ENCODE measurements at regions not wholly inside any gene's neighbourhood (a gene's known extent, or its start where the extent isn't known, plus 50 kb on each side); places are given as distances from the start of the nearest gene placed in this dataset.

DNA sequence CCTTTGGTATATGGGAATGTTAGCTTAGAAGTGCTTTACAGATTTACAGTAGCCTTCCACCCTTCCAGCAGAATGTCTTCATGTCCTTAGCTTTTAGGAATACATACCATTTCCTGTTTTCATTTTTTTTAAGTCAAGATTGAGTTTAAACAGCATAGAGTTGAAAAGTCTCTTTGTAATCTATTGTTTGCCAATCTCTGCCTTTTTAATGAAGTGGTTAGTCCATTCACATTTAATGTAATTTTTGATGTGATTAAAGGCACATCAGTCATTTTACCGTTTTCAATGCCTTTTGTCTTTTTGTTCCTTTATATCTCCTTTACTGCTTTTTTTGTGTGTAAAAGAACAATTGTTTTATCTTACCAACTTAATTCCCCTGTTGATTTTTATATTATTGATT lies 233.4 kb upstream of the SMIM21 start:
- no peak for DNase-seq

DNA sequence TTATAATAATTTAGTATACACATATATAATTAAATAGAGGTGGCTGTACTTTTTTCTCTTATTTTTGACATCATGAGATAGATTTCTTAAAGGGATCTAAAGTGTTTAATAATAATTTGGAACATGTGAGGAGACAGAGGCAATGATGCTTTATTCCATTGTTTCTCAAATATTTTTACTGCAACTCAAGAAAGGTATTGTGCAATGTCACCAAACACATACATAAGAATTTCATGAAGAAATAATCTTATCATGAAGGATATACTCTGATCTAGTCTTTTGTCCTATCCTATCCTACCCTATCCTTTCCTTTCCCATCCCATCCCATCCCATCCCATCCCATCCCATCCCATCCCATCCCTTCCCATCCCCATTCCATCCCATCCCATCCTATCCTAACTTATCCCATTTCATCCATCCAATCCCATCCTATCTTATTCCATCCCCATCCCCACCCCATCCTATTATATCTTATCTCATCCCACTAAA lies 232.1 kb upstream of the SMIM21 start:
- no peak for DNase-seq

DNA sequence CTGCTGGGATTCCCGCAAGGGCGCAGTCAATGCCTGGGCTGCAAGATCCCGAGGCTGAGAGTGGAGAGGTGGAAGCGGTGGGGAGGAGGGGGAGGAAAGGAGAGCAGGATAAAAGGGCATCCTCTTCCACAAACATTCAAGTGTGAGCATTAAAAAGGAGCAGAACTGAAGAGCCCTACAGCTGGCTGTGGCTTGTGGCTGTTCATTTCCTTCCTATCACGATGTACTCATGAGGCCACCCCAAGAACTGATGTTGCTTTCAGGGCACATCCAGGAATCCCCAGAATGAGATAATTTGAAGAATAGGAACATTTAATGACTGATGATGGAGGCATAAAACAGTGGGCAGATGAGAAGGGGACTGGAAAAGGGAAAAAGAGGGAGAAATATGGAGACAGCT lies 230.8 kb upstream of the SMIM21 start:
- DNase-seq = no peak

DNA sequence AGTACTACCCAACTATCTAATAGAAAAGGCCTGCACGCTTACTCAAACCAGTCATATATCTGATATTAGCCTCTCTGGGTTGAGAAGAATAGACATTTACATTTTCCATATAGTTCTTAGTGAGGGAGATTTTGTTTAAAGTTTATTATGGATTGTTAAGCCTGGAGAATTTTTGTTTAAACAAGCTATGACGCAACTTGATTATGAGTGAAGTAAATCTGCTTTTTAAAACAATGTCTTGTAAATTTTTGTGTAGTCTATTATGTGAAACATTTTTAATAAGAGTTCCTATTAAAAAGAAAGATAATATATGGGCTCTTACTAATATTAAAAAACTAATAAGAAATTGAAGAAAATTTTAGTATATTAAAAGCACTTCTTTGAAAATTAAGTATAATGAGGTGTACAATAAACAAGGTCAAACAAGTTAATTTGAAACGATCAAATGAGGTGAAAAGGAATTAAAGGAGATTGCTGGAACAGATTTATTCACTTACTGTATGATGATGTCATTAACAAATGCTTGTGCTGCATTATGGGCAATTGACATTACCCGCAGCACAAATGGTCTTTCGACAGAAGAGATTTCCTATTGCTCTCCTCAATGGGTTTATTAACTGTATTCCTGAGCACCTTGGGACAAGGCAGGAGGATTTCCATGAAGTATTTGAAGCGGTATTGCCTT lies 229.2 kb upstream of the SMIM21 start:
- DNase-seq = no peak

DNA sequence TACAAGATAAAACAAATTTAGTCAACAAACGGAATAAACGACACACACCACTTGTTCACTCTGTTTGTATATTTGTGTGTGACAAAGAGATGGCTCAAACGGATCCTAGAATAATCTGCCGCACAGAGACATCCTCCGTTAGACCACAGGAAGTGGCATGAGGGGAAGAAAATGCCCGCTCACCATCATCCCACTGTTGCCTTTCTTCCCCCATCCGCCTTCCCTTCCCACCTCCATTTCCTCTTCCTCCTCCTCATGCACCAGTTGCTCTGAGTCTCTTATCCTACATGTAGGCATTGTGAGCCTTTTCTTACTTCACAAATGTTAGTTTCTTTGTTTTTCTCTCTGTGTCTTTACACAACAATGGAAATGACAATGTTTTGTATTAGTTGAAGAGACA lies 228.5 kb upstream of the SMIM21 start:
- no peak for DNase-seq

DNA sequence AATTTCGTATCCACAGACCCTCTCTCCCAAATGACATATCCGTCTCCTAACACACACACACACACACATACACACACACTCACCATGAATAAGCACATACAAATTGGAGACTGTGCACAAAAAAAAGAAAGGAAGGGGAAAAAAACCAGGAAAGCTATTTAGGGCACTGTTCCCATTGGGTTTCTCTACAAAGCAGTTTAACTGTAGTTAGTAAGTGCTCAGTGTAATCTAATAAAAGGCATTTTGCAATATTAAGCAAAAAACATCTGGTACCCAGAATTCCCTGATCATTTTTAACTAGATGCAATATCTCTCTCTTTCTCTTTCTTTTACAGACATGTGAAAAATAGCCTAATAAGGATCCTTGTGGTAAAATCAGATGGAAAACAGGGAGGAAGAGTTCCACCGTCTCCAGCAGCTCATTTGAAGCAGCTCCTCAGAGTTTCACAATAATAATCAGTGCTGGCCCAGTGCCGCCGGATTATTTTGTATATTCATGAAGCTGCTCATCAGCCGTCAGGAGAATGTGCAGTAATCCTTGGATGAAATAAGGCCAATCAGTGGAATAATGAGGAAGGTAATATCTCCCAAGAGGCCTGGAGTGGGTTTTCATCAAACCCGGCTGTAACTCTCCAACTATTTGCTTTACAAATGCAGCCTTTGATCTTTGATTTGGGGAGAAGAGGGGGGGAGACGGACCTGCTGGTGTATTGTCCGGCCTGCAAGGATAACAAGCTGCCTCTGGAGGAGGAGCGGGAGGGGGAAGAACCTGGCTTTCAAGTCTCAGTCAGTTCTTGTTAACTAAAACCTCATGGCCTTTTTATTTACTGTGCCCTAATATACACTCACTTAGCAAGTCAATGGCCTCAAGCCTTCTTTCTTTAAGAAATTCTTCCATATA lies 227.6 kb upstream of the SMIM21 start:
- no peak for DNase-seq

DNA sequence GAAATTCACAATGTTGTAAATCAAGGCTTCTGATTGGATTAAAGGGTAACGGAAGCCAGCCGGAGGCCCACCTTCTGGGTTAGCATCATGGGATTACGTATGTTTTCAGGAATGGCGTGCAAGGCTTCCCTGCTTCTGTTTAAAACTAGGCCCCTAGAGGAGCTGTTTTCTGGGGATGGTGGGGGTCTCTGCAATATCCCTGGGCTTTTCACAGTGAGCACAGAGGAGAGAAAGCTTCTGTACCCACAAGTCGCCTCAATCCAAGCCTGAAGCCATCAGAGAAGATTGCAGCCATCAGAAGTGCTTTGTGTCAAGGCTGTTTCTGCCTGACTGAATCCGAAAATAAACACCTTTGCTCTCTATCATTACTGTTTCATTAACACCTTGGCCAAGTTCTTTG lies 226.9 kb upstream of the SMIM21 start:
- DNase-seq = no peak

DNA sequence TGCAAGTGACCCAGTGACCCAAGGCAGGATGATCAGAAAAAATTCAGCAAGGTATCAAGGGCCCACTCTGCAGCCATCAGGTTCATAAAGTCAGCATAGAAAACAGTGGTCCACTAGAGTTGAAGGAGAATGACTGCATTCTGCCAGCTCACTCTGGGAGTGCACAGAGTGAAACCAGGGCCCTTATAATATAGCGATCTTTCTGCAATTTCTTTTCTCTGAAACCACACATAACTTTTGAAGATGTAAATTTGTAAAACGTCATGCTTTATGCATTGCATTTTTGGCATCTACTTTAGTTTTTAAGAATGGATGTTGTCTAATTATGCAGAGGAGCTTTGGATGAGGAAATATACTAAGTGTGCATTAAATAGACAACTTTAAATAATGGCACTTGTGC lies 225.0 kb upstream of the SMIM21 start:
- DNase-seq = no peak

DNA sequence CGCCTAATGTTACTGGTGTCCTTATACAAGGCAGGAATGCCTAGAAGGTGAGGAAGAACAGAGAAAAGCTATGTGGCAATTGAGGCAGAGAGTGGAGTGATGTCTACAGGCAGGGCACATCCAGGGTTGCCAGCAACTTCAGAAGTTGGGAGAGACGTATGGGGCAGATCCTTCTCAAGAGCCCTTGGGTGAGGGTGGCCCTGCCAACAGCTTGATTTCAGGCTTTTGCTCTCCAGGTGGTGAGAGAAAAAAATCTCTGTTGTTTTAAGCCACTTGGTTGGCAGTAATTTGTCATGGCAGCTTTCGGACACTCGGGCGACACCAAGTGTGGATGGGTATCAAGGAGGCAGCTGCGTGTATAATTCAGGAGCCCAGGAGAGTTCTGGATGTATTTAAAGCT lies 217.4 kb upstream of the SMIM21 start:
- DNase-seq = no peak

DNA sequence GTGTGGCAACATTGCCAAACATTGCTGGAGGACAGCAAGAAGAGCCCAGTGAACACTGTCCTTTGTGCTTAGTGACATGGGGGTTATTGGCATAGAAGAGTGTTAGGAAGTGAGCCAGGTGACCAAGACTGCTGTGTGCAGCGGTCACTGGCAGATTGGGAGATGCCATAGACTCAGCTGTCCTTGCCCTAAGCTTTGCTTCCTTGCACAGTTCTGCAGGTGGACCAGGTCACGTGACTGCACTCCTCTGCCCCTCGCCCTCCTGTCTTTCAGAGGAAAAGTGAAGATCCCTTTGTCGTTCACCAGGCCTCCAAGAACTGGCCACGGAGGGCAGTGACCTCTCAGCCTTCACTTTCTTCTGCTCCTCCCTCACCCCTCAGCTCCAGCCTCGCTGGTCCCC lies 215.6 kb upstream of the SMIM21 start:
- DNase-seq = no peak

DNA sequence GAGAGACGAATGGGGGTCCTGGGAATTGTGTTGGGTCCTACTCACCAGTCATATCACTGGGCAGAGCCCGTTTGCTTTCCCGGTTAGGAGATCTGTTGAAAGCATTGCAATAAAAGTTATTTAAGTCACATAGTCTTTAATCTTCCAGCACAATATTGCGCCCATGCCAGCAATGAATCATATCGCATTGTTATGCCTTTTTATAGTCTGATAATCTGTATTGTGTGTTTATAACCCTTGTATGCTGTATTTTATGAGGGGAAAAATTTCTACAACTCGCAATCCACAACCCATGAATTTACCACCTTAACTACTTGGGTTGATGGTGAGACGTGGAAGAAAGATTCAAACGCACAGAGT lies 211.9 kb upstream of the SMIM21 start:
- DNase-seq = no peak

DNA sequence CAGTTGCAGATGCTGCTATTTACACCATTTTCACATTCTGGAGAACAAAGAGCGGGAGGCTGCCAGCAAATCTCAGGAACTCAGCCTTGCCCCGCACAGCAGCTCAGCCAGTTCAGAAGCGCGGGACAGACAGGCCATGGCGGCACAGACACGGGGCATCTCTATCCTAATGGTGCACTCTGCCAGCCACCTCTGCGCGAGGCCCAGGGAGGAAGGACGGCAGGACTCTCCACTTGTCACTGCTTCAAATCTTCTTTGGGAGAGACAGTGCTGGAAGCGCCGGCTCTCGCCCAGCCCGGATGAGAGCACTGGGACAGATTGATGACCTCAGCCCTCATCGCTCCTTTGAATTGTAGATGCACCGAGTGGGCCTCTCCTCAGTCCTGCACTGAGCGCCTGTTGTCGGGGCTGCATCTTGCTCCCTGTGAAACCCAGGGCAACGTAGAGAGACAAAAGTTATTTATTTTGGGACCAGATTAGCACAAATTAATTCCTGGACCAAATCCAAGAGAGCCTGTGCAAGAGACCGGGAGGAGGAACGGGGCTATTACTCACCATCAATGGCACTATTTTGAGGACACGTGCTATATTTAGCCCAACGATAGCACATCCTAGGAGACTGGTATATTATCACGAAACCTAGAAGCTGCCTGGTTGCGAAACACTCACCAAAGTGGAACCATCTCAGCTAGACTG lies 211.4 kb upstream of the SMIM21 start:
- DNase-seq = peak; percentile 34

DNA sequence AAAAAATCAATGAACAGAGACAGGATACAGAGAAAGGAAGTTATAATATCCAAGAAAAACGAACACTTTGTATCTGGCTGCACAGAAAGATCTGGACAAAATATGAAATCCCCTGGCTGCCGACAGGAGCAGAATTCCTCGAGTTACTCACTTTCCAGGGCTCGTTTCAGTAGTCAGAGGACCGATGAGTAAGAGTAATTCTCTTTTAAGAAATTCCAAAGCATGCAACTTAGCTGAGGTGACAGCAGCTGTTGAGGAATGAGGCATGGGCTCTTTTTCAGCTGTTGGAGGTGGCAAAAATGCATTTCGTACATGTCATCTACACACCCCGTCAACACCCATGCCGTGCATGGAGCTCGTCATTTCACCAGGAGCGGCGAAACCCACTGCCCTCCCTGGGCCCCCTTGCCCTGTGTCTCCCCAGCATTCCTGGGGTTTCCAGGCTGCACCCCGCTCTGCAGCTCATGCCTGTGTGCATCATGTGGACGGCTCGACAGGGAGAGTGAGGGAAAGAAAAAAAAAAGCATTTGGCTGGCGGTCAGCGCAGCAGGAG lies 210.8 kb upstream of the SMIM21 start:
- peak; percentile 7 for DNase-seq

DNA sequence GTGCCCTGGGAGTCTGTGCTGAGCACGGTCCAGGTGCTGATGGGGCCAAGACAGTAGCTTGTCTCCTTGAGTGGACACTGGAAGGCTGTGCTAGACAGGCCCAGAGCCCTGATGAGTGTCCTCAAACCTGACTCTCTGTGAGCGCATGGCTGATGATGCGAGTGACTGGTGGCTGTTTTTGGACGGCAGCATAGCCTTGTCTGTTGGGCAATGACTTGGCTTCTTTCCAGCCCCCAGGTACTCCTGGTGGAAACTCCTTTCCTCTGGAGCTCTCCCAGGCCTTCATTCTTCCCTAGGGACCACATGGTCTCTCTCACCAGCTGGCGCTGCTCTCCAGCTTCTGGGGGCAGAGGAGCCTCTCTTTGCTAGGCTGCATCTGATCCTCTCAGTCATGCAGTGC lies 207.6 kb upstream of the SMIM21 start:
- no peak for DNase-seq

DNA sequence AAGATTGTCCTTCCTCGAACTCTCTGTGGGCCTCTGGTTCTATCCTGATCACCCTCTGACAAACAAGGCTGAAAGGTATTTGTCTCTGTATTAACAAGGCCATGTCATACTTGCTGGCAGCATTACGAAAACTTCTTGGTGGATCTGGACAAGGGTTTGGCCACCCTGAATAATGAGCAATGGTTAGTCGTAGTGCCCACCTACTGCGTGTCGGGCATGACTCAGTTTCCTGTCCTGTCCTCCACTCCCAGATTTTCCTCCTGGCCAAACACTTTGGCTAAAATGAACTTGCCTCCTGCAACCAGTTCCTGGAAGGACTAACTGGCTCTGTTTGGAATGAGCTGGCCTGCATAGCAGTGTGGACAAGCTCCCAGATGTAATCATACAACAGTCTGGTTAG lies 198.5 kb upstream of the SMIM21 start:
- no peak for DNase-seq

DNA sequence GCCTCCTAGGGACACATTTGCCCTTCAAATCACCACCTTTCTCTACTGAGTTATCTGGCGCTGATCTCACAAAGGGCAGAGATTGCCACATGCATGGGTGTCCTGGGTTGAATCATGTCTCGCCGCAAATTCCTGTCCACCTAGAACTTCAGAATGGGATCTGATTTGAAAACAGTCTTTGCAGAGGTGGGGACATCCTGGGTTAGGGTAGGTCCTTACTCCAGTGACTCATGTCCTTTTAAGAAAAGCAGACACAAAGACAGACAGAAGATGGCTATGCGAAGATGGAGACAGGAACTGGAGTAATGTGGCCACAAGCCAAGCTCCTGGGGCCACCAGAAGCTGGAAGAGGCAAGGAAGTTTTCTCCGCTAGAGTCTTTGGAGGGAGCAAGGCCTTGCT lies 197.4 kb upstream of the SMIM21 start:
- DNase-seq = no peak

DNA sequence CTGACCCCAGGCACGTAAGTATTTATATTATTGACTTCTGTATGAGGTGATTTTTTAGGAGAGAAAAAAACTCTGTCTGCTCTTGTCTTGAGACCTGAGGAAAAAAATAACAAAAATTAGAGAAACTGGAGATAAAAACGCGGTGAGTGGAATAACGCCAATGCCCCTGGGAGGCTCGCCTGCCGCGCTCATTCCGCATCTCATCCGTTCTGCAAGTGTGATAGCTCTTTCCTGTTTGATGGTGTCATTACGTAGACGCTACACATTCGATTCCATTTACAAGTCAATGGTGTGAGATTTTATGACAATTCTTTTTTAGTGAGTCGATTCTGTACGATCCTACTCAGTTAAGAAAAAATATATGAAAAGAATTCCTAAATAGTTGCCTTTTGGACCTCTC lies 194.3 kb upstream of the SMIM21 start:
- DNase-seq = no peak

DNA sequence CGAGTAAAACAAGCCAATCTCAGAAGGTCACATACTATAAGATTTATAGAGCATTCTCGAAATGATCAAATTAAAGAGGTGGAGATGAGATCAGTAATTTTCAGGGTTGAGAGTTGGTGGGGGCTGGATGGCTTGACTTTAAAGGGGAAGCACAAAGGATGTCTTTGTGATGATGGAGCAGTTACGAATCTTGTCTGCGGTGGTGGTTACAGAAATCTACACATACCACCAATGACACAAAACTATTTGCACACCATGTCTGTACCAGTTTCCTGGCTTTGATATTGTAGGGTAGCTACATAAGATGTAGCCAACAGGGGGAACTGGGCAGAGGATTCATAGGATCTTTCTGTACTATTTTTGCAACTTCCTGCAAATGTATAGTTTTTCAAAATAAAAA lies 190.6 kb upstream of the SMIM21 start:
- no peak for DNase-seq

DNA sequence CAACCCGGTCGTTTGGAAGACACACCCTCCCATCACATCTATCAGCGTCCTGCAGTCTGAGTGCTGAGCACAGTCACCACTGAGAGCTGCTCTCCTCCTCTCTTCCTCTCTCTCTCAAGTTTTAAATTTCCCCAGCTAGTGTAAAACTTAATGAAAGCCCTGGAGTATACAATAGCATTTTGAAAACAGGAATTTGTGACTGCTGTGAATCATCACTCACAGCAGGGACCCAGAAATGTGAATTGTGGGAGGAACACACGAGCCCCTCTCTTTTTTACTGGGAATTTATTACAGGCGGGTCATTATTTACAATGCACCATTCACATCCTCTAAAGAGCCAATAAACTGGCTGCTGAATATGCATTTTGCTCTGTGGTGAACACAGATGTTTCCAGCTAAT lies 185.0 kb upstream of the SMIM21 start:
- peak; percentile 47 for DNase-seq

DNA sequence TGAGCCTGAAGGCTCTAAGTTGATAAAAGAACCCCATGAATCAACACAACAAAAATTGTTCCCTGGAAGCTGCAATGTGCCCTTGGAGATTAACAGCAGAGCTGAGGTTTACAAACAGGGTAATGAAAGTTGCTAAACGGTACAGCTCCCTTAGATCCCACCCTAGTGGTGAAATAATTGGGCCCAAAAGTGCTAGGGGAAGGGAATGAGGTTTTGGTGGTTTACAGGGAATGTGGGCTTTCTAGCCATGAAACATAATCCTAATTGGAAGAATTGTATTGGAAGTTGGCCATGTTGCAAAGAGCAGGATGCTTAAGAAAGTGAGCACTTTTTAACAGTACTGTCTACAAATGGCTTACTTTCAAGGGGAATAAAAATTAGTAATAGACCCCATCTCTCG lies 180.2 kb upstream of the SMIM21 start:
- DNase-seq = no peak

DNA sequence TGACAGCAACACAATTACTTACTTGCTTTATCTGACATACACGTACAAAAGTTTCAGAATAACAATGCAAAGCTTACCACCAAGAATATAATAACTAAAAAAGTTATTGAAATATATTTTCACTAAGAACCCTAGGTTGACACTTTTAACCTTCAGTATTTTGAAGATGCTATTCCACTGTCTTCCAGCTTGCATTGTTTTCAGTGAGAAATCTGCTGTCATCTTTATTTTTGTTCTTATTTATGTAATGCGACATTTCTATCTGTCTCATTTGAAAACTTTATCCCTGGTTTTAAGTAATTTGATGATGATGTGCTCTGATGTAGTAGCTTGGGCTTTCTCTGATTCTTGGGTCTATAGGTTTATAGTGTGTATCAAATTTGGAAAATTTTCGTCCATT lies 165.0 kb upstream of the SMIM21 start:
- no peak for DNase-seq

DNA sequence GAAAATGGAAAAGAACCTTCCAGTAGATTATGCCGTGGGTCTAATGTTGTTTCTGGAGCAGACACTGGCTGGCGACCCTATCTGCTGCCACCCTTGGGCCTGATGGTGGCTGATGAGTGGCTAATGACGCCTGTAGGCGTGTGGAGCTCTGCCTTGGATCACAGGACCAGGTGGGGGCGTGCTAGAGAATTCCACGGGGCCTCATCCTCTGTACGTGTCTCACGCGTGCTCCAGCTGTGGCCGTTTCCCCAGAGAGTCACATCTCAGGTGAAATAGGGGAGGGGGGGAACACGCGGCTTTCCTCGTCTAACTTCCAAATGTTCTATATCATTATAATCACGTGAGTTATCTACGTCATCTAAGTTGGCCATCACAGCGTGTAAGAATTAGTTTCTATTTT lies 160.9 kb upstream of the SMIM21 start:
- DNase-seq = no peak

DNA sequence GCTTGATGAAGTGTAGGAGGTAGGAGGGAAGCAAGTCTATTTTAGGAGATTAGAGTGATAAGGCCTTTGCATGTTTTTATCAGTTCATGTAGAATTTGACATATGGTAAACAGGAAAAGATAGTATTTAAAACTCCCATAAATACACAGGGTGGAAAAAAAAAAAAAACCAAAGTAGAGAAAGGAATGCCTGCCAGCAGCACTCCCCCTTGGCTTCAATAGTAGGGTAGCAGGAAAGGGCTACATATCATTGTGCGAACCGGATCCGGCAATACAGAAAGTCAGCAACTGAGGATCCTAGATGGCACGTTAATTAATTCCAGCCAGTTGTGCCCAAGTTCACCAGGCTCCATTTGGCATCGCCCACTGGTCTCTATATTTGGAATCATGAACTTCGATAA lies 159.6 kb upstream of the SMIM21 start:
- no peak for DNase-seq
